ENCODE measurements at regions not wholly inside any gene's neighbourhood (a gene's known extent, or its start where the extent isn't known, plus 50 kb on each side); places are given as distances from the start of the nearest gene placed in this dataset.

- no peak for TF ChIP-seq CTCF (IDR thresholded peaks at IDR 0.05)
- no peak for TF ChIP-seq POLR2A (IDR thresholded peaks at IDR 0.05)
Observed at GRCh38 chrX:44693255-44693654, 150.6 kb upstream of the DUSP21 start.
